Activated T-helper 1 cell treated with anti-CD3 and anti-CD28 coated beads, Interleukin-12 subunit alpha, Interleukin-12 subunit beta, Interleukin-2, Interleukin-4 antibody, amounts not matched to agents 30 ng/mL and 10 ng/mL and 1 ng/mL, durations not matched to agents 14 hours and 24 hours and 36 hours (primary cell): ENCODE measurements at regions not wholly inside any gene's neighbourhood (a gene's known extent, or its start where the extent isn't known, plus 50 kb on each side); places are given as distances from the start of the nearest gene placed in this dataset.

Experiments
- DNase-seq: peaks from one replicate; pipeline ENCODE4 v3.0.0; 2021; ENCODE audit warnings: low spot score
- H3K27ac Mint-ChIP-seq: one replicate; pipeline ENCODE4 v1.8.0; 2021; ENCODE audit warnings: mild to moderate bottlenecking, mixed read lengths
- H3K27me3 Mint-ChIP-seq: one replicate; pipeline ENCODE4 v1.8.0; 2022; ENCODE audit warnings: mild to moderate bottlenecking, moderate library complexity, mixed read lengths; ENCODE audit not compliant: insufficient read depth
- H3K36me3 Mint-ChIP-seq: one replicate; pipeline ENCODE4 v1.8.0; 2021; ENCODE audit warnings: low read depth, mixed read lengths
- H3K4me1 Mint-ChIP-seq: one replicate; pipeline ENCODE4 v1.8.0; 2021; ENCODE audit warnings: low read depth, mixed read lengths
- H3K4me3 Mint-ChIP-seq: one replicate; pipeline ENCODE4 v1.8.0; 2021; ENCODE audit warnings: mild to moderate bottlenecking, moderate library complexity, mixed read lengths
- H3K9me3 Mint-ChIP-seq: one replicate; pipeline ENCODE4 v1.8.0; 2021; ENCODE audit warnings: mixed read lengths
- intact Hi-C: fragments of 100-400 bp; cut with micrococcal nuclease; formaldehyde crosslinking; loops from one replicate; pipeline ENCODE4 v1.15.1; 2024

DNA sequence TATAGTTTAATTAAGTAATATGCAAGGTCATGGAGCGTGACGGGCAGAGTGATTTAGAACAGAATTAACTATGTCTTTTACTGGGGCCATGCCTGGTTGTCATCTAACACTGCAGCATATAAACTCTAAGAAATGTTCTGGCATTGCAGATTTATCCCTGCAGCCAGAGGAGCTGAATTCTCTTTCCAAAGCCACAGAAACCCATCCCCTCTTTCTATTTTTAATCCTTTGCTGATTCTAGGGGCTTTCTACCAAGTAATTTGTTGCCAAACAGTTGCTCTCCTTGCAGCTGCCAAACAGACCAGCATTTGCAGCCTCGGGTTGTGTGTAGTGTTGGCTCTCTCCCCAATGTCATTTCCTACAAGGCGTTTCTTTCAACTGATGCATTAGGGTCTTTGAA is 243.2 kb upstream of the MON1B start:
- no peak for DNase-seq
- Mint-ChIP-seq H3K4me3 (no peak overlapping the region), H3K9me3 (peaks cover 19% of the 10 kb centered on the region), H3K27ac (no peak overlapping the region), H3K36me3 (no peaks in the 10 kb centered on the region), H3K27me3 (peaks cover 3% of the 10 kb centered on the region), H3K4me1 (no peaks in the 10 kb centered on the region)
- intact Hi-C loops, result no loop called here

DNA sequence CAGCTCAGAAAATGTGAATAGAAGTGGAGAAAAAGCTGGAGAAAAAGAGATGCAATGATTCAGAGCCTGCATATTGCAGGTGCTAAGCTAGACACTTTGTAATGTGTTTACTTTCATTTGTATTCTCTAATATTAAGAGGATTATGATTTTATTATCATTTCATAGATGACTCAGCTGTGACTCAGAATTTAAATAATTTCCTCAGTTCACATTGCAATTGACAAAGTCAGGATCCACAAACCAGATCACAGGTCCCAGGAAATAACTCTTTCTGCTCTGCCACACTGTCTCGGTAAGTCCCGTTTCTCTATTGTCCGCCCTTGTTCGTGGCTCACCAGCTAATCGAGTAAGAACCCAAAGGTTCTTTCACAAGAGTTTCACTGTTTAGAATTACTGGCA is 235.4 kb upstream of the MON1B start:
- Mint-ChIP-seq H3K36me3 (no peaks in the 10 kb centered on the region), H3K4me3 (no peak overlapping the region), H3K27me3 (no peaks in the 10 kb centered on the region), H3K9me3 (peaks cover 8% of the 10 kb centered on the region), H3K4me1 (no peaks in the 10 kb centered on the region), H3K27ac (no peak overlapping the region)
- no peak for DNase-seq
- intact Hi-C loops, result no loop called here

DNA sequence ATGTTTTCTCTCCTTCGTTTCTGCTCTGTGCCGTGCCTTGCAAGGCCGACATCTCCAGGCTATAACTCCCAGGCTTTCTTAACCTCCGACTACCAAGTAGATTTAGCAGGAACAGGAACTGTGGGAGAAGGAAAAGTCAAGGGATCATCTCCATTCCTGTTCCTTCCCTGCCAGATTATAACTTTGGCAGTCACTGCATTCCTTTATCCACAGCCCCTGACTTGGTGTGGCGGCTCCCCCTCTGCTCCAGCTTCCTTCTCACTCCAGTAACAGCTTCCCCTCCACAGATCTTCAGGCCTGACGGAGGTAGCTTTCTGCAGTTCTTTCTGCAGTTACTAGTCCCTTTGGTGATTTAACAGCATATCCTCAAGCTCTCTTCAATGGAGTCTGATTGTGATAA is 234.6 kb upstream of the MON1B start:
- H3K36me3 Mint-ChIP-seq, result no peaks in the 10 kb centered on the region
- H3K4me1 Mint-ChIP-seq, result no peaks in the 10 kb centered on the region
- no peak overlapping the region for H3K27ac Mint-ChIP-seq
- no peaks in the 10 kb centered on the region for H3K27me3 Mint-ChIP-seq
- no peak for DNase-seq
- peaks cover 6% of the 10 kb centered on the region for H3K9me3 Mint-ChIP-seq
- H3K4me3 Mint-ChIP-seq, result no peak overlapping the region
- intact Hi-C loops, result no loop called here

DNA sequence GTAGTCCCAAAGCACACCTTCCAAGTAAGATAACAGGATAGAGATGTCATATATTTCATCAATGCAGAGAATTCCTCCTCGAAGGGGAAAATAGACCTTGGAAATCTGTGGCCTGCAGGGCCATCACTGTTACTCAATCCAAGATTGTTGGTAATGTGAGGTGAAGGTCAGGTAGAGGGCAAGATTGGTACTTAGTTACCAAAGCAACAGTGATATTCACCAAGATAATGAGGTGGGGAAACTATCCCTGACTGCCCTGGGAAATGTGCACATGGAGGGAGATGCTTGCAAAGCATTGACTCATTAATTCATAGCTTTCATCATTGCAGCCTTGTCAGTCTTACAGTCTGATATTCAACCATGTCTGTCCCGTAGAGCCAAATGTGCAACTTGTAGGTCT is 234.1 kb upstream of the MON1B start:
- Mint-ChIP-seq H3K4me3 (no peak overlapping the region), H3K36me3 (no peaks in the 10 kb centered on the region), H3K27ac (no peak overlapping the region), H3K27me3 (no peaks in the 10 kb centered on the region), H3K9me3 (peaks cover 1% of the 10 kb centered on the region), H3K4me1 (no peaks in the 10 kb centered on the region)
- no peak for DNase-seq
- intact Hi-C loops, result no loop called here

DNA sequence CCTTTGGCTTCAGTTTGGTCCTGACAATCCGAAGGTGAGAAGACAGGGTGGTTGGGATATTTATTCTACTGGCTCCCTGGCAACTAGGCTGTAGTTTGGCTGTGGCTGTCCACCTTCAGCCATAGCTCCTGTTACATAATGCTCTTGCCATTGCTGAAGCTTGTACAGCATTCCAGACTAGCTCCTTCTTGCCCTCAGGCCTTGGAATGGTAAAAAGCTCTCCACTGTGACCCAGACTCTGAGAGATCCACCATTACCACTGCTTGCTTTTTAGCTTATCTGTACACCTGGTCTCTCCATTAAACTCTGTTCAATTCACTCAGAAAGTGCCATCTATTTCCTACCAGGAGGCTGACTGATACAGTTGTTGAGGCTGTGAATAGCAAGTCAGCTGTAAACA is 231.8 kb upstream of the MON1B start:
- no peak for DNase-seq
- no peak overlapping the region for H3K4me3 Mint-ChIP-seq
- H3K27ac Mint-ChIP-seq, result no peak overlapping the region
- intact Hi-C loops, result no loop called here
- no peaks in the 10 kb centered on the region for H3K9me3 Mint-ChIP-seq
- H3K36me3 Mint-ChIP-seq, result no peaks in the 10 kb centered on the region
- no peaks in the 10 kb centered on the region for H3K27me3 Mint-ChIP-seq
- no peaks in the 10 kb centered on the region for H3K4me1 Mint-ChIP-seq

DNA sequence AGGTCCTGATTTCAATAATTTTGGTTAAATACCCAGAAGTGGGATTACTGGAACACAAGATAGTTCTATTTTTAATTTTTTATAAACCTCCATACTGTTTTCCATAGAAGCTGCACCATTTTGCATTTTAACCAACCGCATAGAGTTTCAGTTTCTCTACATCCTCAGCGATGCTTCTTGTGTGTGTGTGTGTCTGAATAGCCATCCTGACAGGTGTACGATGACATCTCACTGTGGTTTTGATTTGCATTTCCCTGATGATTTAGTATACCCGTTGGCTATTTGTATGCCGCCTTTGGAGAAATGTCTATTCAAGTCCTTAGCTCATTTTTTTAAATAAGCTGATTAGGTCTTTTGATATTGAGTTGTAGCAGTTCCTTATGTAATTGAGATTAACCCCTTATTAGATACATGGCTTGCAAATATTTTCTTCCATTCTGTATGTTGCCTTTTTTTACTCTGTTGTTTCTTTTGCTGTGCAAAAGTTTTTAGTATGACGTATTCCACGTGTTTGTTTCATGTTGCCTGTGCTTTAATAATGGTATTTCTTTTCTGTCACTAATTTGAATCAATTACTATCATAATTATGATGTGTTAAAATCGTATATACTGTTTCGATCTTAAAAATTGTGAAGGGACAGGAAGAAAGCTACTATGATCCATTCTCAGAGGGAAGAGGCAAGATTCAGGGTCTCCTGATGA is 227.2 kb upstream of the MON1B start:
- Mint-ChIP-seq H3K4me1 (no peaks in the 10 kb centered on the region), H3K4me3 (no peak overlapping the region), H3K27ac (no peak overlapping the region), H3K9me3 (no peaks in the 10 kb centered on the region), H3K27me3 (no peaks in the 10 kb centered on the region), H3K36me3 (no peaks in the 10 kb centered on the region)
- no peak for DNase-seq
- intact Hi-C loops, result no loop called here

DNA sequence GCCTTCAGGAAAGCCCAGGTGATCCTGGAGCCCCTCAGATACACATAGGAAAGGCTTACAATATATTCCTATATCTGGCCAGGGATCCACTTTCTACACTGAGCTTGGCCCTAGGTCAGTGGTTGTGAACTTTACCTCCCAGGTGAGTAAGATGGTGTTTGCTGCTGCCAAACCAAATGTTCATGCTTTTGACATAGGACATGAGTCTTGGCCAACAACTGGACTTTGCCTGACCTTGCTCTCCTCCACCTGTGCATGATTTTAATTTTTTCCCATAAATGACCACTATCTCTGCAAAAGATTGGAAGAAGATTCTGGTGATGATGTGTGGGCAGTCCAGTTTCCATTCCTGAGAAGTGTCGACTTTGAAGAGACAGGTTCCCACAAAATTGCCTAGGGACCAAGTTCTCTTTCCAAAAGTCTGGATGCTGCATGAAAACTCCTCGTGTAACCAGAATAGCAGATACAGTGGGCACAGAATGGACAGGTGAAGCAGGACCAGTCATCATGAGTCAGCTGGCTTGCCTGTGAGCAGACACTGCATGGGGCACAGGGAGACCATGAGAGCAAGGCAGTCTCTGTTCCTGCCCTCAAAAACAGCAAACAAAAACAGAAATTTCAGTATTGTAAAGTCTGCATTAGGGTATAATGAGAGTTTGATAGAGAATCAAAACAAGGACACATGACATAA is 226.4 kb upstream of the MON1B start:
- DNase-seq, result no peak
- no peaks in the 10 kb centered on the region for H3K27me3 Mint-ChIP-seq
- intact Hi-C loops, result no loop called here
- H3K36me3 Mint-ChIP-seq, result no peaks in the 10 kb centered on the region
- H3K4me3 Mint-ChIP-seq, result no peak overlapping the region
- no peak overlapping the region for H3K27ac Mint-ChIP-seq
- H3K4me1 Mint-ChIP-seq, result no peaks in the 10 kb centered on the region
- no peaks in the 10 kb centered on the region for H3K9me3 Mint-ChIP-seq

DNA sequence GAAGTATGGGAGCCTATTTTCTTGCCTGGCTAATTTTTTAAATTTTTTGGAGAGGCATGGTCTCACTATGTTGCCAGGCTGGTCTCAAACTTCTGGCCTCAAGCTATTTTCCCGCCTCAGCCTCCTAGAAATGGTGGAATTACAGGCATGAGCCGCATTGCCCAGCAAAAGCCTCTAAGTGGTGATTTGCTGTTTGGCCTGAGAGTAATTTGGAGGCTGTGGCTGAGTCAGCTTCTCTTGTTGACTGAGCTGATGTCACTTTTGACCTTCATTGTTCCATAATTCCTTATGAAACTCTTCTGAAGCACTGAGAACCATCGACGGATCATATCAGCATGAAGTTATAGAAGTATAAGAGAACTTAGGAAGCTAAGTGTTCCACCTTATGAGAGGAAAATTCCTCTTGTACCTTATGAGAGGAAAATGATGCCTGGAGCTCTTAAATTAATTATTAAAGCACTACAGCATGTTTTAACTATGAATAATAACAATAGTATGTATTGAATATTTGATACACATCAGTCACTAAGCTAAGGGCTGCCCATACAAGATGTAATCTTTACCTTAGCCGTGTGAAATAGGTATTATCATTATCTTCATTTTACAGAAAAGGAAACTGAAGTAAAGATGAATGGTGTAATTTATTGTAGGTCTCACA is 220.8 kb upstream of the MON1B start:
- Mint-ChIP-seq H3K36me3 (no peaks in the 10 kb centered on the region), H3K27me3 (peaks cover 3% of the 10 kb centered on the region), H3K4me1 (no peaks in the 10 kb centered on the region), H3K9me3 (no peaks in the 10 kb centered on the region), H3K4me3 (no peak overlapping the region), H3K27ac (no peak overlapping the region)
- DNase-seq, result no peak
- intact Hi-C loops, result no loop called here

DNA sequence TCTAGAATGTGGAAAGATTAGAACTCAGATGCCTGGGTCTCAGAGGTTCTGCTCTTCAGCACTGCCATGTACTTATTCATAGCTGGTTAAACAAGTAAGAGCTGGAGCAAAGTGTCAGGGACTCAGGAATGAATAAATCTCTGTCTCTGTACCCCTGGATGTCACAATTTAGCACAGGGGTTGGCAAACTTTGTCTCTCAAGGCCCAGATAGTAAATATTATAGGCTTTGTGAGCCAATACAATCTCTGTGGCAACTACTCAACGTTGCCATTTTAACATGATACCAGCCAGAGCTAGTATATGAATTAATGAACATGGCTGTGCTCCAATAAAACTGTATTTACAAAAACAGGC is 220.3 kb upstream of the MON1B start:
- no peak for DNase-seq
- H3K27ac Mint-ChIP-seq, result no peak overlapping the region
- no peaks in the 10 kb centered on the region for H3K36me3 Mint-ChIP-seq
- no peaks in the 10 kb centered on the region for H3K4me1 Mint-ChIP-seq
- no peaks in the 10 kb centered on the region for H3K9me3 Mint-ChIP-seq
- peaks cover 3% of the 10 kb centered on the region for H3K27me3 Mint-ChIP-seq
- no peak overlapping the region for H3K4me3 Mint-ChIP-seq
- intact Hi-C loops, result no loop called here

DNA sequence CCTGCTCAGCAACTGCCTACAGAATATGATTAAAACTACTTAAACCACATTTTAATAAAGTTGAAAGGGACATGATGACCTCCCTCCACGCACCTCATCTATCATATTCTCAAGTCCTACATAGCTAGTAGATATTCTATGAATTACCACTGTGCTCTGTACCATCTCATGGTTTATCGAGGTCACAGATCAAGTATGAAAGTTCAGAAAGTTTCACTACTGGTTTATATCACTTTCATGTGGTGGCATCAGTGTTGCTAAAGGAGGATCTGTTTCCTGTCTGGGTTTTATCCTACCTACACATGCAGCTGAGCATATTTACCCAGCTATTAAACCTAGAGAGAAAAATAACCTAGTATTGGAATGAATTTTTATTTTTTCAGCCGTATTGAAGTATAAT is 214.9 kb upstream of the MON1B start:
- H3K4me1 Mint-ChIP-seq, result no peaks in the 10 kb centered on the region
- intact Hi-C loops, result no loop called here
- H3K27ac Mint-ChIP-seq, result no peak overlapping the region
- H3K27me3 Mint-ChIP-seq, result peaks cover 3% of the 10 kb centered on the region
- H3K4me3 Mint-ChIP-seq, result no peak overlapping the region
- H3K9me3 Mint-ChIP-seq, result no peaks in the 10 kb centered on the region
- no peaks in the 10 kb centered on the region for H3K36me3 Mint-ChIP-seq
- no peak for DNase-seq

DNA sequence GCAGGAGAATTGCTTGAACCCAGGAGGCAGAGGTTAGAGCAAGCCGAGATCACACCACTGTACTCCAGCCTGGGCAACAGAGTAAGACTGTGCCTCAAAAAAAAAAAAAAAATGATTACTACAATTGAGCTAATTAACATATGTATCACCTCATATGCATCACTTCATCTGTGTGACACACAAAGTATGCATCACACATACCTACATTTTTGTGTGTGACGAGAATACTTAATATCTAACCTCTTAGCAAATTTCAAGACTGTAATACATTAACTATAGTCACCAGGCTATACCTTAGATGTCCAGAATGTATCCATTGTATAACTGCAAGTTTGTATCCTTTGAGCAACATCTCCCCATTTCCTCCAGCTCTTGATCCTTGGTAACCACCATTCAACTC is 214.2 kb upstream of the MON1B start:
- DNase-seq, result no peak
- Mint-ChIP-seq H3K9me3 (no peaks in the 10 kb centered on the region), H3K27me3 (peaks cover 3% of the 10 kb centered on the region), H3K4me3 (no peak overlapping the region), H3K36me3 (no peaks in the 10 kb centered on the region), H3K27ac (no peak overlapping the region), H3K4me1 (no peaks in the 10 kb centered on the region)
- intact Hi-C loops, result no loop called here

DNA sequence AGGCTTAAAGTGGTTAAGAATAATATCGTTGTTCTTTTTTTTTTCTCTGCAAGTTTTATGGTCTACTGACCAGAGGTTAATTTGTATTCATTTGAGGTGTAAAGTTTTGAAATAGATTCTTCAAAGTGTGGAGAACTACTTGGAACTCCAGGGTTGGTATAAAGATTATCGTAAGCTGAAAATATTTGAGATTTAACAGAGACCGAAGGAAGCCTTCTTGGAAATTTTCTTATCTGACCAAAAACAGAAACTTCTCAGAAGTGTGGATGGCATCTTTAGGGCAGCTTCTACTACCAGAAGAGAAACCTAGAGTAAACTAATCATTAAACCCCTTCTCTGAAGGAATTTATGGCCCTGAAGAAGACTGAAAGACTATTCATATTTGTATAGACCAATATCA is 206.8 kb upstream of the MON1B start:
- no peaks in the 10 kb centered on the region for H3K9me3 Mint-ChIP-seq
- H3K27ac Mint-ChIP-seq, result no peak overlapping the region
- H3K4me3 Mint-ChIP-seq, result no peak overlapping the region
- no peaks in the 10 kb centered on the region for H3K27me3 Mint-ChIP-seq
- no peaks in the 10 kb centered on the region for H3K36me3 Mint-ChIP-seq
- DNase-seq, result no peak
- intact Hi-C loops, result no loop called here
- no peaks in the 10 kb centered on the region for H3K4me1 Mint-ChIP-seq

DNA sequence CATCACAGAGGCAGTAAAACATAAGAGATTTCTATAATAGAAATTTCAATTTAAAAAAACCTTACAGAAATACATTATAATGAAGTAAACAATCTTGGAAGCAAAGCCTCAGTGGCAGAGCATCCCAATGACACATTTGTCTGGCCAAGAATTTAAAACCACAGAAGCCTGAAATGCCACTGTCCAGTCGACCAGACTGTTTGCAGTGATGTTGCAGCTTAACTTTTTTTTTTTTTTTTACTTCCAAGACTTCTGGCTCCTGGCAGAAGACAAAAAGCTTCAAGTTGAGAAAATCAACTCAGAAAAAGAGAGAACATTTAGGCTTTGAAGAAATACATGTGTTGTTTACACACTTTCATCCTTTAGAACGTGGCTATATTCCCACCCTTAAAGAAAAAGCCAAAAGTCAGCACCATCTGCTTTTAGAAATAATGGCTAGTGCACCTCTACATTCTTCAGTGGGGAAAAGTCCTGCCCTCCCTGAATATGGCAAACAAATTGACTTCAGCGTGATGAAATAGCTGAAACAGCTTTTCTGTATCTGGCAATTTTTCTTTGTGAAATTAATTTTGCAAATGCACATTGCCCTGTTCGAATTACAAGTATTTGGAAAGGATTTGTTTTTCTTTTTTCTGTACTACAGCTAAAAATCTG is 205.5 kb upstream of the MON1B start:
- Mint-ChIP-seq H3K9me3 (no peaks in the 10 kb centered on the region), H3K4me3 (no peak overlapping the region), H3K27me3 (no peaks in the 10 kb centered on the region), H3K27ac (no peak overlapping the region), H3K4me1 (no peaks in the 10 kb centered on the region), H3K36me3 (no peaks in the 10 kb centered on the region)
- intact Hi-C loops, result no loop called here
- DNase-seq, result no peak
